SKM-1 treated with dmso at 0.1 percent for 144 hours (cell line): ENCODE measurements at regions not wholly inside any gene's neighbourhood (a gene's known extent, or its start where the extent isn't known, plus 50 kb on each side); places are given as distances from the start of the nearest gene placed in this dataset.

Experiments used
- DNase-seq: peaks from one replicate; lab custom pipeline; 2025; ENCODE audit not compliant: unreplicated experiment; lab: John Stamatoyannopoulos, UW

- no peak for DNase-seq
Measured at GRCh38 chr13:73248154-73248553, 189.3 kb downstream of the KLF5 start.

GRCh38 chr13:73245246-73245645, 186.4 kb downstream of the KLF5 start:
- no peak for DNase-seq

- no peak for DNase-seq
Measured at GRCh38 chr13:73244467-73244866, 185.7 kb downstream of the KLF5 start.

- no peak for DNase-seq
Measured at GRCh38 chr13:73242515-73243015, 183.8 kb downstream of the KLF5 start.

GRCh38 chr13:73240193-73240592, 181.4 kb downstream of the KLF5 start:
- DNase-seq, result no peak

- no peak for DNase-seq
Measured at GRCh38 chr13:73235385-73235784, 176.6 kb downstream of the KLF5 start.

GRCh38 chr13:73231471-73231870, 172.7 kb downstream of the KLF5 start:
- DNase-seq, result no peak

GRCh38 chr13:73230716-73231115, 171.9 kb downstream of the KLF5 start:
- peak; percentile 37 for DNase-seq

- no peak for DNase-seq
Measured at GRCh38 chr13:73228546-73228945, 169.7 kb downstream of the KLF5 start.

- DNase-seq, result no peak
Measured at GRCh38 chr13:73225990-73226389, 167.2 kb downstream of the KLF5 start.

GRCh38 chr13:73224703-73225102, 165.9 kb downstream of the KLF5 start:
- peak; percentile 88 for DNase-seq

GRCh38 chr13:73223372-73223781, 164.6 kb downstream of the KLF5 start:
- DNase-seq, result no peak

- no peak for DNase-seq
Measured at GRCh38 chr13:73222627-73223305, 164.0 kb downstream of the KLF5 start.

- peak; percentile 9 for DNase-seq
Measured at GRCh38 chr13:73220966-73221720, 162.3 kb downstream of the KLF5 start.

- no peak for DNase-seq
Measured at GRCh38 chr13:73218181-73218580, 159.4 kb downstream of the KLF5 start.

- DNase-seq, result no peak
Measured at GRCh38 chr13:73216381-73216831, 157.6 kb downstream of the KLF5 start.

- no peak for DNase-seq
Measured at GRCh38 chr13:73215823-73216222, 157.0 kb downstream of the KLF5 start.

- DNase-seq, result no peak
Measured at GRCh38 chr13:73212482-73212881, 153.7 kb downstream of the KLF5 start.

GRCh38 chr13:73210218-73210883, 151.5 kb downstream of the KLF5 start:
- DNase-seq, result no peak

GRCh38 chr13:73204952-73205351, 146.1 kb downstream of the KLF5 start:
- DNase-seq, result no peak

GRCh38 chr13:73201626-73202025, 142.8 kb downstream of the KLF5 start:
- DNase-seq, result no peak

- DNase-seq, result no peak
Measured at GRCh38 chr13:73198991-73199411, 140.2 kb downstream of the KLF5 start.
